HG03103 (cell line): ENCODE measurements at regions not wholly inside any gene's neighbourhood (a gene's known extent, or its start where the extent isn't known, plus 50 kb on each side); places are given as distances from the start of the nearest gene placed in this dataset.
"Not testable (repeated sequence)": the region's sequence is repeated elsewhere in the genome, so short reads cannot be mapped to it uniquely, and the experiment has no call there.

ENCODE experiments used
- ATAC-seq: cut with Tn5 transposase; IDR thresholded peaks from one replicate; pipeline ENCODE4 v1.9.1; 2021; ENCODE audit warnings: low read depth; ENCODE audit not compliant: unreplicated experiment

DNA sequence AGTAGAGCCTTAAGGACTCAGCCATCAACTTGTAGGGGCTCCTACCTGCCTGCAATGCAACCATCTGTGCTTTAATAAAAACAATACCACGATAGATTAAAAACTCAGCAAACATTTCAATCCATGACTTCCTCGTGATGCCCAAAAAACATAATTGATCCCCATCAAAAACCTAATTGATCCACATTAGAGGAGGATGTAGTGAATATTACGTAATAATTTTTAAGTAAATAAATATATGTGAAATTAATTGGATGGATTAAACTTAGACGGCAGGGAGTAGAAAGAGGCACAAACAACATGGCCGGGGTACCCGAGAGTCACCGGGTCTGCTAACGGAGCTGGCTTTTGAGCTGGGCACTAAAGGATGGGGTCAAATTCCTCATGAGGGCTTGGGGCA lies 87.3 kb downstream of the ARL4C start:
- ATAC-seq, result no peak

DNA sequence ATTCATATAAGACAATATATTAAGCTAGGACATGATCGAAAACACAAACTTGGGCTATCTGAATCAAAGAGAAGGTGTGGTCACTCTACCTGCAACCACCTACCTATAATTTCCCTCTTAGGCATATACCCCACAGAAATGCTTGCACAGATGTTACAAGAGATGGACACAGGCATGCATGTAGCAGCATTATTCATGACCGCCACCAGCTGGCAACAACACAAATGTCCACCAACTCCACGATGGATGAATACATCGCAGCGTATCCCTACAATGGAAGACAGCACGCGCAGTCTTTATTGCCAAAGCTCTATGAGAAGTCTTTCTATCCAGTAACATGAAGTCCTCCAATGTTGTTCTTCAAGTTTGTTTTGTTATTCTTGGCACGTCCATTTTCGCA lies 90.8 kb downstream of the ARL4C start:
- no peak for ATAC-seq

DNA sequence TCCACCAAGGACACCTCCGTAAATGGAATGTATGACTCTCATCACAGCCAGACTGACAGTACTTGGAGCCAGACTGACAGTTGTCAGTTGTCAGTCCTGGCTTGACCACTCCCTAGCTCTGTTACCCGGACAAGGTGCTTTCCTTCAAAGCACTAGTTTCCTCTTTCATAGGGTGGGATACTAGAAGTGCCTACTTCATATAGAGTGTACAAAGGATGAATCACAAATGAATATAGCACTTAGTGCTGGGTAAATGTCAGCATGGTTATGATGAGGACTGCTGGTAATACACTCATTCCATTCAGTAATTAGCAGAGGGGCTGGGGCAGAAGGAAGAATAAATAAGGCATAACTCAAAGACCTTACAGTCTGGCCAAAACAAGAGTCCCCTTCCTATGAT lies 91.4 kb downstream of the ARL4C start:
- ATAC-seq, result no peak

- no peak for ATAC-seq
Observed at GRCh38 chr2:234404957-234405356, 91.9 kb downstream of the ARL4C start.

DNA sequence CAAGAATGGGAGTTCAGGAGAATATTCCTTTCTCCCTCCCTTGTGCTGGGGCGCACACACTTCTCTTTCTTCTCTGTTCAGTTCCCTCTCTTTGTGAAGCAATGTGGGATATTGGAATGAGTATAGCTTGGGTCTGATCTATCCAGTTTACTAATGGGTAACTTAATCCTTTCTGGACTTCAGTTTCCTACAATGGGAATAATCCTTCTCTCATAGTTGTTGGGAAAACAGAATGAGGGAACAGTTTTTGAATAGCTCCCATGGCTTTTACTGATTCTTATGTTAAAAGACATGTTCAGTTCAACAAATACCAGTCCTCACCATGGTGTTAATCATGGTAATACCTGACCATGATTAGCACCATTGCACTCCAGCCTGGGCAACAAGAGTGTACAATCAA lies 93.1 kb downstream of the ARL4C start:
- no peak for ATAC-seq

- ATAC-seq, result no peak
Observed at GRCh38 chr2:234403074-234403473, 93.8 kb downstream of the ARL4C start.

- no peak for ATAC-seq
Observed at GRCh38 chr2:234401426-234401825, 95.5 kb downstream of the ARL4C start.

DNA sequence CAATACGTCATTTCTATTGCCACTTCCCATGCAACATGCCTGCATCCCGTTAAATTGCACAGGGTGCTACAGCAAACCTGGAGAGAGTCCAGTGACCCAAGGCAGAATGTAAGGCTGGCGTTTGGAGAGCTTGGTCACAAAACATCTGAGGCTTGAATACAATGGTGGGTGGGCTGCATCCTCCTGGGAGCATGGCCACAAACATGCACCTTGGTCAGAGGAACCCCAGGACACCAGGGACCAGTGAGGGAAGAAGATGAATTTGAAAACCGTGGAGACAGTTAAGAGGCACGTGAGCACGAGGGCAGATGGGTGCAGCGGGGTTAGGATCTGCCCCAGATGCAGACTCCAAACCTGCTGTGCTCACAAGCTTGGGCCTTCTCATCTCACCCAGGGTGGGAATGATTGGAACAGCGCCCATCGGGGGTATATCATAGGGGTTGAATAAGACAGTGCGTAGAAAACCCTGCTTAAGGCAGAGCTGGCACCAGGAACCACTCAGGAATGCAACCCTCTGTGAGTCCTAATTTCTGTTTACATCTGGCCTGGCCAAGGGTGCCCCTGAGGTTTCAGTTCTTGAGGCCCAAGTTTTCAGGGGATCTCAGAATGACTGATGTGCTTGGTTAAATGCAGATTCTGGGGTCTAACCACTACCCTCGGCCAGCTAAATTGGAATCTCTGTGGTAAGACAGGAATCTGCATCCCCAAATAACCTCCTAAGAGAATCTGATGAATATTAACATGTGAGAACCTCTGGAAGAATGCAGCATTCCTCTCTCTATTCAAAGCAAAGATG lies 97.2 kb downstream of the ARL4C start:
- no peak for ATAC-seq

DNA sequence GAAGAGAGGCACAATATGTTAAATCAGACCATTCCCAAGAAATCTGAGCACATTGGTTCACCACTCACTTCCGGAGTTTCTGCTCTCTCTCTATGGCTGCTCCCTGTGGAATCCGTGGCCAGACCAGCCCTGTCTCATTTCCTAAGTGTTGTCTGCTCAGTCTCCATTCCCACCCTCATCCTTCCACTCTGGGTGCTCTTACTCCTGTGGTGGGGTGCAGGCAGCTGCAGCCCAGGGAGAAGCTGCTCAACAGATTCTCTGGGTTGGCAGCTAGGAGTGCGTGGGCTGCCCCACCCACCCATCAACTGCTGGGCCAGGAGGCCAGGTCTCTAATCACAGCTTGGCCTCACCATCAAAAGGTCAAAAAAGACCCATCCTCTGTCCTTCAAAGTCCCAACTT lies 98.3 kb downstream of the ARL4C start:
- no peak for ATAC-seq

GRCh38 chr2:234395891-234396420 lies 100.9 kb downstream of the ARL4C start:
- no peak for ATAC-seq

DNA sequence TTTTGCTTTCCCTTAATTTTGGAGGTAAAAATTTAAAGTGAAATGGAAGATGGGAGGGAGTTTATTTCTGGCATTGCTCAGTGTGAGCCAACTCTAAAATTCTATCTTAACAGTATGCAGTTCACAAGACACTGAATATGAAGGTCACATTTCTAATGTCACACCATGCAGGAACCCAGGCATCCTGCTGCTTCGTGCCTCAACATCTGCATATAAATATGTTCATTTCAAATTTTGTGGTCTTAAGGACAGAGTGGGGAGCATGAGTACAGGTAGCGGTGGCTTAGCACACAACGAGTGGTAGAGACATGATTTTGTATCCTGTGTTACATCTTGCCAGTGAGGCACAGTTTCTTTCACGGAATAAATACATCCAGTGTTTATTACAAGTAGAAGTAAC lies 102.4 kb downstream of the ARL4C start:
- no peak for ATAC-seq

- ATAC-seq, result no peak
Observed at GRCh38 chr2:234393354-234393753, 103.5 kb downstream of the ARL4C start.

DNA sequence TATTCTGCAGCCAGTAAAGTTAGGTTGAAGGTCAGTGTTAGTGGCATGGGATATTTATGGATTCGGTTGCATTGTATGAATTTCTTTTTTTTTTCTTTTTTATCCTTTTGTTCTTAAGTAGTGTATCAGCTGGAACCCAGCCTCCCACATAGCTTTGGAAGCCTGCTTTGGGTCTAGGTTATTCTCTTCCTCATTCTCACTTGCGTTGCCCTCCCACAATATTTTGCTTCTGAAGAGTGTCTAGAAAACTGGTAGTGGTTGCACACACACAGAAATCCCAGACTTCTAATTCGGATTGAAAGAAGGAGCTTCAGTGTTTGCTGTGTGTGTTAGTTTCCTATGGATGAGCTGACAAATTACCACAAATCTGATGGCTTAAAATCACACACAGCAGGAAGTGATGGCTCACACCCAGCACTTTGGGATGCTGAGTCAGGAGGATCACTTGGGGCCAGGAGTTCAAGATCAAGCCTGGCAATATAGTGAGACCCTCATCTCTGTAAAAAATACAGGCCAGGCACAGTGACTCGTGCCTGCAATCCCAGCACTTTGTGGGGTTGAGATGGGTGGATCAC lies 104.8 kb downstream of the ARL4C start:
- ATAC-seq, result no peak

GRCh38 chr2:234391625-234392024 lies 105.3 kb downstream of the ARL4C start:
- no peak for ATAC-seq

DNA sequence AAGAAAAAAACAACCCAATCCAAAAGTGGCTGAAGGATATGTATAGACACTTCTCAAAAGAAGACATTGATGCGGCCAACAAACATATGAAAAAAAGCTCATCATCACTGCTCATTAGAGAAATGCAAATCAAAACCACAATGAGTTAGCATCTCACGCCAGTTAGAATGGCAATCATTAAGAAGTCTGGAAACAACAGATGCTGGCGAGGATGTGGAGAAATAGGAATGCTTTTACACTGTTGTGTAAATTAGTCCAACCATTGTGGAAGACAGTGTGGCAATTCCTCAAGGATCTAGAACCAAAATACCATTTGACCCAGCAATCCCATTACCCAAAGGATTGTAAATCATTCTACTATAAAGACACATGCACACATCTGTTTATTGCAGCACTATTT lies 107.2 kb downstream of the ARL4C start:
- not testable (repeated sequence) for ATAC-seq

DNA sequence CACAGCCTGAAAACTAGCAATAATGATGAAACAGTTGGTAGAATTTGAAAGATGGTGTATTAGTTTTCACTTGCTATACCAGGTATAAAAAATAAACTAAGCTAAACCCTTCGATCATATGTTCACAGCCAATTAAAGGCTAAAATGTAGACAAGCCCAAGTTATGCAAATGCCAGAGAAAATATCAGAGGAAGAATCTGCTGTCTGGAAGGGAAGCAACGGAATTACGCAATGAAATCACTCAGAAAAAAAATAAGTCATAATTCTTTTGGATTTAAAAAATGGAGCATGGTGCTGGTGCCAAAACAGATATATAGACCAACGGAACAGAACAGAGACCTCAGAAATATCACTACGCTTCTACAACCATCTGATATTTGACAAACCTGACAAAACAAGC lies 108.3 kb downstream of the ARL4C start:
- ATAC-seq, result no peak

GRCh38 chr2:234386971-234387370 lies 109.9 kb downstream of the ARL4C start:
- no peak for ATAC-seq

DNA sequence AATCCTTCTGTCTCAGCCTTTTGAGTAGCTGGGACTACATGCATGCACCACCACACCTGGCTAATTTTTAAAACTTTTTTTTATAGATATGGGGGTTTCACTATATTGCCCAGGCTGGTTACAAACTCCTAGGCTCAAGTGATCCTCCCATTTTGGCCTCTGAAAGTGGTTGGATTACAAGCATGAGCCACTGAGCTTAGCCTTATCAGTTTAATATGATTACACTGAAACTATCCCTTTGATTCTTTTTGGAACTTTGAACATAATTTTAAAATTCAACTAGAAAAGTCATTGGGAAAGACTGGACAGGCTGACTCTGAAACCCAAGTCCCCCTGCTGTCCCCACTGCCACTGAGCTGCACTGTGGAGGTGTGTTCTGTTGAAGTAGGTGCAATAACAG lies 114.8 kb downstream of the ARL4C start:
- no peak for ATAC-seq

GRCh38 chr2:234378958-234379357 lies 117.9 kb downstream of the ARL4C start:
- not testable (repeated sequence) for ATAC-seq

GRCh38 chr2:234378440-234378839 lies 118.4 kb downstream of the ARL4C start:
- ATAC-seq, result no peak

- no peak for ATAC-seq
Observed at GRCh38 chr2:234377761-234378391, 119.0 kb downstream of the ARL4C start.

DNA sequence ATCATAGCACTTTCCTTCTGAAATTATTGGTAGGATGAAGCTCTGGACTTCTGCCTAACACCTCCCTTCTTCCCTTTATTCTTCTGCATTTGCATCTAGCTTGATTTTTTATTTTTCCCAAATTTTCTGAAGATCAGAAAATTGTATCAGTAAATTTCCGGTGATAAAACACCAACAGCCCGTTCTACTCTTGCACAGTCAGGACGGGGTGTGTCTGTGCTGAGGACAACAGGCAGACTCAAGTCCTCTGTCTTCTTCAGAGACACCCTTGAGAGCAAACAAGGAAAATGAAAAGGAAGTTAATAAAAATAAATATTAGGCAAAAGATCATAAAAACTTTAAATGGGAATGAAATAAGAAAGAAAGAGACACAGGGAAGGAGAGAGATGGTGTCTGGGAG lies 120.7 kb downstream of the ARL4C start:
- no peak for ATAC-seq
